Kidney (tissue), 13 donors: ENCODE measurements at regions not wholly inside any gene's neighbourhood (a gene's known extent, or its start where the extent isn't known, plus 50 kb on each side); places are given as distances from the start of the nearest gene placed in this dataset.

ENCODE experiments used
- DNase-seq, 5 donors: peaks; one replicate each; pipeline ENCODE4 v3.0.0-alpha.2; 2013 to 2020
- FAIRE-seq: peaks from 2 replicates; lab custom pipeline; 2012; peaks lifted over from hg19 to GRCh38; lab: Jason Lieb, UNC
- H3K27ac ChIP-seq, 2 donors: one replicate each; pipeline ENCODE4 v1.7.0; 2013; ENCODE audit warnings: low read depth in 2 of 2, low read length in 2 of 2, inconsistent platforms in 1 of 2
- H3K27me3 ChIP-seq: one replicate; pipeline ENCODE4 v1.7.1; 2013; ENCODE audit warnings: low read length, inconsistent platforms; ENCODE audit not compliant: control insufficient read depth, insufficient read depth
- H3K36me3 ChIP-seq, 3 donors: one replicate each; pipeline versions ENCODE4 v1.7.0 to v1.7.1; 2013; ENCODE audit warnings: low read length in 3 of 3, control low read depth in 1 of 3, inconsistent platforms in 1 of 3; ENCODE audit not compliant: insufficient read depth in 3 of 3, control insufficient read depth in 2 of 3
- H3K4me1 ChIP-seq, 3 donors: one replicate each; pipeline versions ENCODE4 v1.7.0 to v1.7.1; 2013; ENCODE audit warnings: low read length in 3 of 3, inconsistent platforms in 1 of 3, low read depth in 1 of 3; ENCODE audit not compliant: control insufficient read depth in 2 of 3, insufficient read depth in 2 of 3
- H3K4me3 ChIP-seq, 3 donors: one replicate each; pipeline versions ENCODE4 v1.7.0 to v1.8.1; 2013; ENCODE audit warnings: low read length in 3 of 3, control low read depth in 1 of 3, inconsistent platforms in 1 of 3
- H3K9ac ChIP-seq, 3 donors: one replicate each; pipeline versions ENCODE4 v1.7.0 to v1.7.1; 2013; ENCODE audit warnings: low read length in 3 of 3, control low read depth in 1 of 3, inconsistent platforms in 1 of 3
- H3K9me3 ChIP-seq, 3 donors: one replicate each; pipeline versions ENCODE4 v1.7.0 to v1.7.1; 2013; ENCODE audit warnings: low read length in 3 of 3, control low read depth in 1 of 3, inconsistent platforms in 1 of 3; ENCODE audit not compliant: control insufficient read depth in 2 of 3, insufficient read depth in 1 of 3
- CTCF ChIP-seq: IDR thresholded peaks from 3 replicates; pipeline ENCODE4 v1.5.1; 2012; ENCODE audit warnings: mild to moderate bottlenecking, moderate library complexity, borderline replicate concordance; ENCODE audit not compliant: insufficient read depth; ENCODE audit errors: extremely low read depth
- intact Hi-C: fragments of 100-400 bp; cut with DNase I; formaldehyde crosslinking; loops from one replicate; pipeline ENCODE4 v1.11.1; 2022
- donor health status: control.
- donor health status: control.
- donor health status: control.
- donor health status: control.
- donor health status: control.
- donor health status: DM: yes; HTN: yes; CAD: no.
- donor health status: Normal renal cell carcinoma (clear cell type).

- intact Hi-C loops = no loop called here
- H3K4me3 ChIP-seq = peak overlapping the region in 1 of 3 donors; percentile 6
- no peaks in the 10 kb centered on the region for H3K27me3 ChIP-seq
- peaks cover 36 to 100% (median 87%) of the 10 kb centered on the region in 3 donors for H3K36me3 ChIP-seq
- H3K9me3 ChIP-seq = peaks cover 34 to 100% (median 89%) of the 10 kb centered on the region in 3 donors
- no peaks in the 10 kb centered on the region for H3K4me1 ChIP-seq
- H3K9ac ChIP-seq = no peak overlapping the region
- H3K27ac ChIP-seq = no peak overlapping the region
- FAIRE-seq (no peak), DNase-seq (peak in 2 of 5 donors; percentile 5 to 29)
- TF ChIP-seq CTCF = no peak
Measured at GRCh38 chr15:25061808-25062550, 107.2 kb downstream of the SNRPN start.

GRCh38 chr15:25062551-25063430 is 108.0 kb downstream of the SNRPN start:
- FAIRE-seq = no peak
- Histone ChIP-seq H3K4me1 (no peaks in the 10 kb centered on the region), H3K9me3 (peaks cover 33 to 100% (median 89%) of the 10 kb centered on the region in 3 donors), H3K4me3 (peak overlapping the region in 2 of 3 donors; percentile 6 to 30), H3K27ac (no peak overlapping the region), H3K27me3 (no peaks in the 10 kb centered on the region), H3K9ac (no peak overlapping the region), H3K36me3 (peaks cover 42 to 100% (median 88%) of the 10 kb centered on the region in 3 donors)
- no peak for TF ChIP-seq CTCF
- peak in 1 of 5 donors; percentile 11 for DNase-seq
- intact Hi-C loops = no loop called here

GRCh38 chr15:25065286-25065685 is 110.5 kb downstream of the SNRPN start:
- TF ChIP-seq CTCF = no peak

More at GRCh38 chr15:25065286-25065685, 110.5 kb downstream of the SNRPN start:
- Histone ChIP-seq H3K36me3 (peaks cover 41 to 100% (median 90%) of the 10 kb centered on the region in 3 donors), H3K27me3 (no peaks in the 10 kb centered on the region), H3K4me1 (no peaks in the 10 kb centered on the region), H3K4me3 (peak overlapping the region in 1 of 3 donors; percentile 13), H3K9me3 (peaks cover 29 to 100% (median 90%) of the 10 kb centered on the region in 3 donors), H3K9ac (no peak overlapping the region), H3K27ac (no peak overlapping the region)
- DNase-seq = peak in 1 of 5 donors; percentile 39
- intact Hi-C loops = no loop called here
- FAIRE-seq = no peak
